ENCODE measurements at regions not wholly inside any gene's neighbourhood (a gene's known extent, or its start where the extent isn't known, plus 50 kb on each side); places are given as distances from the start of the nearest gene placed in this dataset.
A peak's percentile ranks its signal among the peaks of the same experiment; 100 is the strongest.

- DNase-seq = no peak
Measured at GRCh38 chr1:116851846-116852245, 57.9 kb upstream of the PTGFRN start.

DNA sequence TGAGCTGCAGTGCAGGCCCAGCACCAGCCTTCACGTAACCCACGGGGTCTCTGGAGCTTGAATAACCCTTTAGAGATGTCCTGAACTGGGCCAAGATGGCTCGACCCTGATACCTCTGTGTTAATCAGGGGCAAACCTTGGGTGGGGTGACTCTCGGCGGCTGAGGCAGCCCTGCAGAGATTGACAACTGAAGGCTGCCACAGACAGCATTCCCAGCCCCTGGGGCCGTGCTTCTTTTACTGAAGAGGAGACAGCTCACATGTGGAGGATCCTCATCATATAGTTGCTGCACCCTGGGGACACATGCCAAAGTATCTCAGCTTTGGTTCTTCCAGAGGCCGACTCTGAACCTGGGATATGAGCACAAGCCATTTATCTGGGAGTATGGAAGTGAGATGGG is 57.3 kb upstream of the PTGFRN start:
- DNase-seq = no peak

- no peak for DNase-seq
Measured at GRCh38 chr1:116852910-116853309, 56.8 kb upstream of the PTGFRN start.

DNA sequence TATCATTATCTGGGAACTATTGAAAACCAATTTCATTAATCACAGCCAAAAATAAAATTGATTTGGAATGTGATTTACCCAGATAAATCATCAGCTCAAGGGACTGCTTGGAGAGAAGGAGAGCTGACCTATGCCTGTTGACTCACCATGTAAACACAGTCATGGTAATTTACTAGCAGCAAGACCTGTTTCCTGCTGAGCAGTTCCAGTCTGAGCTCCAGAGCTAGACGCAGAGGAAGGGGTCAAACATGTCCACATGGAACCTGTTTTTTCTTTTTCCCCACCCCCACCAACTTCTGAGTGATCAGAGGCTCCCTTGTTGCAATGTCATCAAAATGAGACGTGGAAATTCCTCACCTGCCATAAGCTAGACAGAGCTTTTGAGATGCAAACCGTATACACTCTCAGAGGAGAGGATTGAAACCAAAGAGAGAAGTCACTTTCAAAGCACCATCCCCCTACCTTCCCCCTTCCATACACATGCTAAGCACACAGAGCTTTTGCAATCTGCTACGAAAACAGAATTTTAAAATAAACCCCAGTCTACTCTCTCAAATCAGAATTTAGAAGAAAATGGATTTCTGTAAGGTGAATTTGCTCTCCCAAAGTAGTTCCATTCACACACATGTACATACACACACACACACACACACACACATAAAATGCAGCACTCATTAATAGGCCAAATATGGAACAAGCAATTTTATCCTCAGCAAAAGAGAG is 55.9 kb upstream of the PTGFRN start:
- no peak for DNase-seq

GRCh38 chr1:116854403-116854690 is 55.4 kb upstream of the PTGFRN start:
- peak; percentile 16 for DNase-seq

DNA sequence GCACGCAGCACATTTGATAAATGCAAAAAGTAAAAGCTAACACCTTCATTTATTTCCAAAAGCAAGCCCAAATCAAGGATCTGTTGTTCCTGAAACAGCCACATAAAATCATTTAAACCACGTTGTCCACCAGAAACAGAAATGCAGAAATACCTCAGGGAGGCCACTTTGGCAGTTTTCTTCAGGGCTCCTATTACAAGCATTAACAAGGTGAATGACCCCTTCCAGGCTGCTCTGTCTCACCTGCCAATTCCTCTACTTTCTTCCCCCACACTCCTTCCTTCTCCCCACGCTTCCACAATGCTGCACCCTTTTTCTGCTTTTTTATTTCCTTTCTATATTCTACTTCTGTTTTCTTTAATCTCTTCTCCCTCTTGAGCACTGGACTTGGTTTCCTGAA is 55.0 kb upstream of the PTGFRN start:
- DNase-seq = no peak

DNA sequence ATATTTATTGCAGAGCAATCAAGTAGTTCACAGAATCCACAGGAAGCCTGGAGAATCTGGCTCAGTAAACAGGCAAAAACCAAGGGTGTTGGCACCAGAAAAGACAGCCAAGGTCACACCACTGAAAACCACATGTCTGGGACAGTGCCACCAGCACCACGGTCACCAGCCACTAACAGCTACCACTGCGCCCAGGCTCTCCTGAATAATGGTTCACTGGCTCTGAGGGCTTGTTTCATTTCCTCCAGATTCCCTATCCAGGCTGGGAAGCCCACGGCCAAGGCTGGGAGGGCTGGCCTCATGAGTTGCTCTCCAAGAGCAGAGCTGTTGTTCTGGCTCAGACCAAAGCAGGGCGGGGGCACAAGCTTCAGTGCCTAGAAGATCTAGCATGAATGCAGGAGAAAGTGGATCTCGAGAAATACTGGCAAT is 54.5 kb upstream of the PTGFRN start:
- DNase-seq = no peak

DNA sequence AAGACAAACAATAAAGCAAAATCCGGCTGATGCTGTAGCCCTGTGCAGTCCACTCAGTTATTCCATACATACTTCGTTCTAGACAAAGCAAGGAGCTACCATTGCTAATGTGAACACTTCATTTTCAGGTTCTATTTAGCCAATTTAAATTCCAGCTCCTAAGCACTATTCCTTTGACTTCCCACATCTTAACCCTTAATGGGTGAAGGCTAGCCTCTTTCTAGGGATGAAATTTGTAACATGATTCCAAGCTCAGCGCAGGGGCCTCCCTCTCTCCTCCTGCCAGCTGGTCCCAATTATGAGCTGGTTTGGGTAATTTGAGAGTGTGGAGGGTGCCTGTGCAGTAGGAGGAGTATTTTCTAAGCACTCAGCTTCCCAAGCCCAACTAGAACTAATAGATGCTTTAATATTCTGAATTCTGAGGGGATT is 53.9 kb upstream of the PTGFRN start:
- DNase-seq = no peak

- DNase-seq = no peak
Measured at GRCh38 chr1:116856312-116856711, 53.4 kb upstream of the PTGFRN start.

- no peak for DNase-seq
Measured at GRCh38 chr1:116857092-116857491, 52.6 kb upstream of the PTGFRN start.
